ENCODE measurements at regions not wholly inside any gene's neighbourhood (a gene's known extent, or its start where the extent isn't known, plus 50 kb on each side); places are given as distances from the start of the nearest gene placed in this dataset.

DNA sequence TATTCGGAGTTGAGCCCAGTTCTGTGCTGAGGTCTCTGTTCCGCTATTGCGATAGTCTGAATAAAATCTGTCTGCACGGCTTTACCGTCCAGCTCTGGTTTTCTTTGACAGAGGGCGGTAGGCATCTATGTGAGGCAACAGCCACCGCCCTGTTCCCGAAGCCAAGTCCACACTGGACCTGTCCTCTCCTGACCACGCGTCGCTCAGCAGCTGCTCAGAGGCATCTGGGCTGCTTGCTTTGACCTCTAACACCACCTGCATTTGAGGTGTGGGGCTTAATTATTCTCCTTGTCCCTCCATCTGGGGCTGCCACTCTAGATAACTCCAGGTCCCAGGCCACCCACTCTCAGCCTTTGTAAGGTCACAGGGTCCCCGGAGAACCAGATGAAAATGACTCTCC, 168.4 kb upstream of the SMIM23 start (continued):
- TF ChIP-seq, protein P1, sequence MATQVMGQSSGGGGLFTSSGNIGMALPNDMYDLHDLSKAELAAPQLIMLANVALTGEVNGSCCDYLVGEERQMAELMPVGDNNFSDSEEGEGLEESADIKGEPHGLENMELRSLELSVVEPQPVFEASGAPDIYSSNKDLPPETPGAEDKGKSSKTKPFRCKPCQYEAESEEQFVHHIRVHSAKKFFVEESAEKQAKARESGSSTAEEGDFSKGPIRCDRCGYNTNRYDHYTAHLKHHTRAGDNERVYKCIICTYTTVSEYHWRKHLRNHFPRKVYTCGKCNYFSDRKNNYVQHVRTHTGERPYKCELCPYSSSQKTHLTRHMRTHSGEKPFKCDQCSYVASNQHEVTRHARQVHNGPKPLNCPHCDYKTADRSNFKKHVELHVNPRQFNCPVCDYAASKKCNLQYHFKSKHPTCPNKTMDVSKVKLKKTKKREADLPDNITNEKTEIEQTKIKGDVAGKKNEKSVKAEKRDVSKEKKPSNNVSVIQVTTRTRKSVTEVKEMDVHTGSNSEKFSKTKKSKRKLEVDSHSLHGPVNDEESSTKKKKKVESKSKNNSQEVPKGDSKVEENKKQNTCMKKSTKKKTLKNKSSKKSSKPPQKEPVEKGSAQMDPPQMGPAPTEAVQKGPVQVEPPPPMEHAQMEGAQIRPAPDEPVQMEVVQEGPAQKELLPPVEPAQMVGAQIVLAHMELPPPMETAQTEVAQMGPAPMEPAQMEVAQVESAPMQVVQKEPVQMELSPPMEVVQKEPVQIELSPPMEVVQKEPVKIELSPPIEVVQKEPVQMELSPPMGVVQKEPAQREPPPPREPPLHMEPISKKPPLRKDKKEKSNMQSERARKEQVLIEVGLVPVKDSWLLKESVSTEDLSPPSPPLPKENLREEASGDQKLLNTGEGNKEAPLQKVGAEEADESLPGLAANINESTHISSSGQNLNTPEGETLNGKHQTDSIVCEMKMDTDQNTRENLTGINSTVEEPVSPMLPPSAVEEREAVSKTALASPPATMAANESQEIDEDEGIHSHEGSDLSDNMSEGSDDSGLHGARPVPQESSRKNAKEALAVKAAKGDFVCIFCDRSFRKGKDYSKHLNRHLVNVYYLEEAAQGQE (IDR thresholded peaks at IDR 0.05): no peak

DNA sequence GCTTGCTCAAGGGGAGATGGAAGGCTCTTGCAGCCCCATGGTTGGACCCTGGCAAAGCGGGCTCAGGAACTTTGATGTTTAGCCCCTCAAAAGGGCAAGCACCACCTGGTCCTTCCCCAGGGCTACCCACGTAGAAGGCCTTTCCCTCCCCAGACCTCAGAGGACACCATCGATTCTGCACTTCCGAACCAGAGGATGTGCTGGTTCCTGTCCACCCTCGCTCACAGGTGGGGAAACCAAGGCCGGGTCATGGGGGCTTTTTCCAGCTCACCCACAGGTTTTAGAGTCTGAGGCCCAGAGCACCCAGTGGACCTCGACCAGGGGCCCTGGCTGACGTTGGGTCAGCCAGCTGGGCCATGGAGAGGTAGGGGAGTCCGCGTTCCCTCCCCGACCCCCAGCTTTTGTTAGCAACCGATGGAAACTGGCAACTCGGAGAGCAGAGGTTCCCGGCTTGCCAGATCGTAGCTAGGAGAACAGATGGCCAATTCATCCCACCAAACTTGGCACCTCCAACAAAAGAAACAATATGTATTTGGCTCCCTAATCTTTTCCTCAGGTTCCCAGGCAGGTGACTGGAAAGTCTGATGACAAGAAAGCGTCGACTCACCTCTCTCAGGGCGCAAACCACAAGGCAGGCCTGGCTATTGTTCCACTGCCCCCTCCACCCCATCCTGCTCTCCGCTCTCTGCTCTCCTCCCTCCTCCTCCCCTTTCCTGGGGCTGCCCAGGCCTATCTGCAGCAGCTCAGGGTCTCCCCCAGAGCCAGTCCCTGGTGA, 167.6 kb upstream of the SMIM23 start:
- Histone ChIP-seq H3K4me2 (no peak overlapping the region), H3K27ac (no peak overlapping the region), H3K4me3 (no peak overlapping the region), H3K4me1 (no peaks in the 10 kb centered on the region), H3K9me3 (no peaks in the 10 kb centered on the region)
- POLR2A ChIA-PET: no interaction called here
- FAIRE-seq (no peak), ATAC-seq (no peak), DNase-seq (ENCODE audit: low read depth in 1 of 2, low spot score in 1 of 2) (no peak)
- CTCF ChIA-PET: interaction anchor here (6.2 kb wide), 1 partner anchor 13 kb away, joined by 41 read pairs; no protein-coding TSS in a partner anchor
- 63% methylated on average over 14 of the region's 19 CpGs for WGBS (ENCODE audit: missing lambda C conversion rate)
- no peak for TF ChIP-seq NFE2L2 (conservative IDR thresholded peaks at IDR 0.05; ENCODE audit: low read length)
- TF ChIP-seq MAZ (IDR thresholded peaks at IDR 0.05; ENCODE audit: borderline replicate concordance, low read depth, low read length): no peak
- TF ChIP-seq HDAC2 (IDR thresholded peaks at IDR 0.05): no peak
- TF ChIP-seq PHF8 (IDR thresholded peaks at IDR 0.05; ENCODE audit: borderline replicate concordance, low read depth): no peak
- no peak for TF ChIP-seq TP53 (CRISPR knock-in tag; IDR thresholded peaks at IDR 0.05)
- no peak for TF ChIP-seq ESRRA (IDR thresholded peaks at IDR 0.05; ENCODE audit: borderline replicate concordance, low read length)
- TF ChIP-seq NR3C1 (IDR thresholded peaks at IDR 0.05): no peak
- TF ChIP-seq, protein P2, sequence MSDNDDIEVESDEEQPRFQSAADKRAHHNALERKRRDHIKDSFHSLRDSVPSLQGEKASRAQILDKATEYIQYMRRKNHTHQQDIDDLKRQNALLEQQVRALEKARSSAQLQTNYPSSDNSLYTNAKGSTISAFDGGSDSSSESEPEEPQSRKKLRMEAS (IDR thresholded peaks at IDR 0.05): no peak
- TF ChIP-seq, protein P3, sequence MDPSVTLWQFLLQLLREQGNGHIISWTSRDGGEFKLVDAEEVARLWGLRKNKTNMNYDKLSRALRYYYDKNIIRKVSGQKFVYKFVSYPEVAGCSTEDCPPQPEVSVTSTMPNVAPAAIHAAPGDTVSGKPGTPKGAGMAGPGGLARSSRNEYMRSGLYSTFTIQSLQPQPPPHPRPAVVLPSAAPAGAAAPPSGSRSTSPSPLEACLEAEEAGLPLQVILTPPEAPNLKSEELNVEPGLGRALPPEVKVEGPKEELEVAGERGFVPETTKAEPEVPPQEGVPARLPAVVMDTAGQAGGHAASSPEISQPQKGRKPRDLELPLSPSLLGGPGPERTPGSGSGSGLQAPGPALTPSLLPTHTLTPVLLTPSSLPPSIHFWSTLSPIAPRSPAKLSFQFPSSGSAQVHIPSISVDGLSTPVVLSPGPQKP (IDR thresholded peaks at IDR 0.05; ENCODE audit: low read depth, low read length): no peak
- no peak for TF ChIP-seq HOXA7 (CRISPR knock-in tag; IDR thresholded peaks at IDR 0.05)
- TF ChIP-seq, protein P4, sequence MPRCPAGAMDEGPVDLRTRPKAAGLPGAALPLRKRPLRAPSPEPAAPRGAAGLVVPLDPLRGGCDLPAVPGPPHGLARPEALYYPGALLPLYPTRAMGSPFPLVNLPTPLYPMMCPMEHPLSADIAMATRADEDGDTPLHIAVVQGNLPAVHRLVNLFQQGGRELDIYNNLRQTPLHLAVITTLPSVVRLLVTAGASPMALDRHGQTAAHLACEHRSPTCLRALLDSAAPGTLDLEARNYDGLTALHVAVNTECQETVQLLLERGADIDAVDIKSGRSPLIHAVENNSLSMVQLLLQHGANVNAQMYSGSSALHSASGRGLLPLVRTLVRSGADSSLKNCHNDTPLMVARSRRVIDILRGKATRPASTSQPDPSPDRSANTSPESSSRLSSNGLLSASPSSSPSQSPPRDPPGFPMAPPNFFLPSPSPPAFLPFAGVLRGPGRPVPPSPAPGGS (IDR thresholded peaks at IDR 0.05): no peak
- TF ChIP-seq KDM5A (IDR thresholded peaks at IDR 0.05): no peak
- TF ChIP-seq SREBF2 (IDR thresholded peaks at IDR 0.05): no peak
- TF ChIP-seq ZFP36 (IDR thresholded peaks at IDR 0.05; ENCODE audit: borderline replicate concordance, partially characterized antibody): no peak
- no peak for TF ChIP-seq ZNF302 (CRISPR knock-in tag; IDR thresholded peaks at IDR 0.05)
- no peak for TF ChIP-seq GATA3 (IDR thresholded peaks at IDR 0.05; ENCODE audit: borderline replicate concordance)
- TF ChIP-seq RARB (CRISPR knock-in tag; IDR thresholded peaks at IDR 0.05): no peak
- no peak for TF ChIP-seq HOXB5 (CRISPR knock-in tag; IDR thresholded peaks at IDR 0.05)
- TF ChIP-seq CBX8 (IDR thresholded peaks at IDR 0.05): no peak
